Smooth muscle cell of the brain vasculature (primary cell): ENCODE measurements at regions not wholly inside any gene's neighbourhood (a gene's known extent, or its start where the extent isn't known, plus 50 kb on each side); places are given as distances from the start of the nearest gene placed in this dataset.

Experiments
- DNase-seq: peaks from one replicate; pipeline ENCODE4 v3.0.0-alpha.2; 2012; ENCODE audit warnings: low read depth, low spot score

DNA sequence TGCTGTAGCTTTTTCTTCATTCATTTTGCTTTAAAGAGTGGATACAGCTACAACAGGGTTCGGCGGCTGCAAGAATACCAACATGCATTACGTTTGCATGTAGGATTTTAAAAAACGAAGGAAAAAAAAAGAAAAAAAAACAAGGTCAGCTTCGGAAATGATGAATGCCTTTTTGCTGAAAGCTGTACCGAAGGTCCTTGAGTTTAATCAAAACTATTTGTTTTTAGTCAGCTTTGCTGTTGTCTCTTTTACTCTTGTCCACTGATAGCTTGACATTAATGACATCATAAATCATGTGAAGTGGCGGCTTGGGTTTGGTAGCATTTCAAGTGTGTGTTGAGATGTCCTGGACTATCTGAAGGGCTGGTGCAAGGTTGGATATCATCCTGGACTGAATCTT lies 779.1 kb downstream of the NR2F1-AS1 start:
- no peak for DNase-seq

DNA sequence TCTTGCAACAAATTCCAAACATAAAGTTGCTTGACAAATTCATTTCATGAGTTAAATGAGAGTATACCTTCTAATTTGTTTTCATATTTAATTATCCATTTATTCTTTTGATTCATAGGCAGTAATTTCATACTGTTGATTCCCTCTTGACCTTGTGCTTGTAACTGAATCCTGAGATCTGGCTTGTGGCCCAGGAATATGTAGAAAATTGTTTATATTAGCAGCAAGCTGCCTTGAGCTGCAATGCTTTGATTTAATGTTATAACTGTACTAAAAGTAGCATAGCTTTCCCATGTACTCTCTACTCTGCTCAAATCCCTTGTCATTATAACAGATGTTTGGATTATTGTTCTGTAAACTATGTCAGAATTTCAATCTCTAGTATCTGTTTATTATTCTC lies 780.7 kb downstream of the NR2F1-AS1 start:
- peak; percentile 78 for DNase-seq

DNA sequence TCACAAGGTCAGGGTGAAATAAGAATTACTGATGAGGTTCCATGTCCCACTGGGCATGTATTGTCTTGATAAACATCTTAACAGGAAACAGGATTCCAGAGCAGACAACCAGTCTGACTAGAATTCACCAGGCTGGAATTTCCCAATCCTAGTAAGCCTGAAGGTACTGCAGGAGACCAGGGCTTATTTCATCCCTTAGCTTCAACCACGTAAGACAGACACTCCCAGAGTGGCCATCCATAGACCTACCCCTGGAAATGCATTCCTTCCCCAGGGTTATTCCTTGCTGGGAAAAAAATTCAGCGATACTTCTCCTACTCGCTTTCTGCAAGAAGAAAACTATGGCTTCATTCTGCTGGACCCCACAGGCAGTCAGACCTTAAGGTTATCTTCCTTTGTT lies 785.4 kb downstream of the NR2F1-AS1 start:
- no peak for DNase-seq

DNA sequence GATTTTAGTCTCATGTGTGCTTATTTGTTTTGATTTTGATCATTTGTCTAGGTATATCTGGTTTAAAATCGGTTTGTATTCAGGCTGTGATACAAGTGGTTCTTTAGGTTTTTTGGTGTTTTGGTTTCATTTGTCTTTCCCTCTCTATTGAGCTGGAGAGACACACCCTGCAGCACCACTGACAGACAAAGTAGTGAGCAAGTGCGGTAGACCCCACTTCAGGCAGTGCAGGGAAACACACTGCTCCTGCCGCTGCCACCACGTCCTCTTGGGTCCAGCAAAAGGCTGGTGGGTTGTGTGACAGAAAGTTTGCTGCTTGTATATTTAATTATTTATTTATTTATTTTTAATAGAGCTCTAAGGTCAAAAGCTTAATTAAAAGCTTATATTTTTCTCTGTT lies 801.0 kb downstream of the NR2F1-AS1 start:
- no peak for DNase-seq

DNA sequence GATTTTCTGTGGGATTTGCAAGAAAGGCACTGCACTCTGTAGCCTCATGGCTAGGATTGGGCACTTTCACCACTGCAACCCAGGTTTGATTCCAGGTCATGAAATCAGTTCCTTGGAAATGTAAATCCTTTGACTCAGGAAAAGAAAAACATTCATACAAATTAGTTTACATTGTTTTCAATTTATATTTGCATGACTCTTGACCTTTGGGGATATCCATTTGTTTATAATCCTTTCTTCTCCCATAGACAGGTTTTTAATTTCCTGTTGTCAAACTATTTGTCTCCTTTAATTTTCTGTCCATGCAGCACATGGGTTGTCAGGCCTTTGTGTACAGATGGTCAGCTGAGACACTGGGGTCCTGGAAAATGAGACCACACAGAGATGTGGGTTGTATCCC lies 801.5 kb downstream of the NR2F1-AS1 start:
- DNase-seq, result no peak

DNA sequence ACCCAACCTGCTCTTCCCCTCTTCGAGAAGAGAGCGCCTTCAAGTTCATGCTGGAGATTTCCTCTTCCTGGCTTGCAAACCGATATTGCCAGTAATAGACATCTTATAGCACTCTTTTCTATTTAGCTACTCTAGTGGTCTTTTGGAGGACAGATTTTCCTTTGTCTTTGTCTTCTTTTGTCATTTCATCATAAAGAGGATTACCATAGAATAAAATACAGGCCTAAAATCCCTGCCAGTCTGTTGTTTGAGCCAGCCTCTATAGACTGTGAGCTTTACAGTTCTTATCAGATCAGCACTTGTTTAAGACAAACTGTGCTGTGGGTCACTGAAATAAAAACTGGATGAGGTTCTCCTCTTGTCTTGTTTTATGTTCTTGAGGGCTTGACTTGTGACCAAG lies 802.8 kb downstream of the NR2F1-AS1 start:
- no peak for DNase-seq

DNA sequence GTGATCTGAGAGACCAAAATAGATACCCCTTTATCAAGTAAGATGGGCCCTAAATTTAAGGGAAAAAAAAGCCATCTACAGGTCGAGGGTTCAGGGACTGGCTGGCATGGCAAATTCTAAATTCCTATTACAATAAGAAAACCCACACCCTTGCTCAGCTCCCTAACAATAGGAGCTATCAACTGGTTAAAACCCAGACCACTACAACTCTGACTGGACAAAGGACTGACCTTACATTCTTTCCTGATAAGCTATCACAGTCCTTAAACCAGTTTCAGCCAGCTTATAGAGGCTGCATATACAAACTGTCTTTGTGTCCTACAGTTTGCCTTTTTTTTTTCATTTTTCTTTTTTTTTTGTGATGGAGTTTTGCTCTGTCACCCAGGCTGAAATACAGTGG lies 803.6 kb downstream of the NR2F1-AS1 start:
- DNase-seq, result no peak

DNA sequence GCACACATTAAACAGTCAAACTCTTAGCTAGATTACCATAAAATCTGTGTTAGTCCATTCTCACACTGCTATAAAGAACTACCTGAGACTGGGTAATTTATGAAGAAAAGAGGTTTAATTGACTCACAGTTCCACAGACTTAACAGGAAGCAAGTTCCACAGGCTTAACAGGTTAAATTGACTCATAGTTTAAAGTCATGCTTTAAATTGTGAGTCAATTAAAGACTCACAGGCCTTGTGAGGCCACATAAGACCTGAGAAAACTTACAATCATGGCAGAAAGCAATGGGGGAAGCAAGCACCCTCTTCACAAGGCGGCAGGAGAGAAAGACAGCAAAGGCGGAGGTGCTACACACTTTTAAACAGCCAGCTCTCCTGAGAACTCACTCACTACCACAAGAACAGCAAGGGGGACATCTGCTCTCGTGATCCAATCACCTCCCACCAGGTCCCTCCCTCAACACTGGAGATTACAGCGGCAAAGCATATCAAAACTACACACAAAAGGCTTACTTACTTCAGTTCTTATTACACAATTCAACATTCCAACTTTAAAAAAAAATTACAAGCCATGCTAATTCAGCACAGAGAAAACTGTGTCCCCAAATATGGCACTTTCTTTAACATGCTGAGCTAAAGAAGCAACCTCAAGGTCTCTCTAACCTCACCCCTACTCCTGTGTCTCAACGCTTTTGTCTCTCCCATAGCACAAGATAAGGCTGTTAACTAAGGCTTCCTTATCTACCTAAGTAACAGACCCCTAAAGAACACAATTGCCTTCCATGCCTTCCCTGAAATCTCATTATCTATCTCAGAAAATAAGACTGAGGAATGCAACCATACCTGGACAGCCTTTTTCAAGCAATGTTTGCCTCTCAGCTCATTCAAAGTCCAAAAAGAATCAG lies 805.1 kb downstream of the NR2F1-AS1 start:
- DNase-seq, result no peak

DNA sequence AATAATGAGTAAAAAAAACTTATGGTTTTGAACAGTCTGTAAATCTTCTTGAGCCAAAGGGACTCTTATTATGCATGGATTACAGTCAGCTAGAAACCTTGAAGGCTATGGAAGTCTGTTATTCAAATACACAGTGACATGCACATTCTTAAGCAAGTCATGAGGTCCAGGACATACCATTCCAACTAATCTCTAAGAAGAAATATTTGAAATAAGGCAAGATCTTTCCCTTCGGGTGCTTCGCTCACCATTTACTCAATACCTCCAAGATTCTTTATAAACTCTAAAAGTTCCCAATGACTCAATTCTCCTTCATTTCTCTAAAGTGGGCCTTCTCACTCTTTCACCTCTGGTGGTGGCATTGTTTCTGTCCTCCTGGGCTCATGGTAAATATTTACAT lies 811.0 kb downstream of the NR2F1-AS1 start:
- no peak for DNase-seq

DNA sequence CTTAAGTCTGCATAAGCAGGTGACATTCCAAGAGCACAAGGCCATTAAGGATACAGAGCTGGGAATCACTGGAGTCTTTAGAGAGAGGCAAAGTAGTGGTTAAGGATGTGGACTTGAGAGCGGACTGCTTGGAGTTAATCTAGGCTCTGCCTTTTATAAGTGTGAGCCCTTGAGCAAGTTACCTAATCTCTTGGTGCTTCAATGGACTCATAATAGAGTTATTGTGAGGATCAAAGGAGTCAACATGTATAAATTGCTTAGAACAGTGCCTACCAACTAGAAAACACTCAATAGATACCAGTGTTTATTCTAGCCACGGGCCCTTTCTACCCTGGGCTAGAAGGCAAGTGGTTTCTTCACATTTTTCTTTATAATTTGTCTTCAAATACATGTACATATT lies 819.4 kb downstream of the NR2F1-AS1 start:
- DNase-seq, result no peak

DNA sequence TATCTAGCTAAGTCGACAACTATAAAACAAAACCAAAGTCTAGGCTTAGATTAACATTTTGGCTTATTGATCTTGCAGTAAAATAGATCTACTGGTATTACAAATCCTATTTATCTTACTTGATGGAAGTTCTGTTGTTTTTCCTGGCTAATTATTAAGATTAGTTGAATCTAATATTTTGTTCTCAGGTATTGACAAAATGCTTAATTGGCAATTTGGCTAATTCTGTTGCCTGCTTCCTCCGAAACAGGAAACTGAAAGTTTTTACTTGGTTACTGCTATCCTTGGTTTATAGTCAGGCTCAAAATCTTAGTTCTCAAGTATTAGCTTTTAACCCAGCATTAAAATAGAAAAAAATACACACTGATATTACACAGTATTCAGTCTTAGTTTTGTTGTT lies 820.5 kb downstream of the NR2F1-AS1 start:
- DNase-seq, result no peak

DNA sequence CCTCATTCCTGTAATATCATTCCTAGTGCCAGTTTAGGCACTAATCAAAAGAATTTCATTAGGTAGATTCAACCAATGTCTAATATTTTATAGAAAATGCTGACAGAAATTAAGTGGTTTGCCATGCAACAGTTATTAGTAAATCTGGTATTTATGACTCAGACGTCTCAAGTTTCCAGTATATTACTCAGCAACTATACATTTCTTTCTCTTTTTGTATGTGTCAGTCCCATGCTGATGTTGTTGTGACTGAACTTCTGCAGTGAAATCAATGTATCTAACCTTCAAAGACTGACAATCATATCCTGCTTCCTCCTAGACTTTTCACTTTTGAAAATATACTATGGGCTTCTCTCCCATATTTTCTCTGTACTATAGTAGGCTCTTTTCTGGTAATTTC lies 822.5 kb downstream of the NR2F1-AS1 start:
- no peak for DNase-seq

DNA sequence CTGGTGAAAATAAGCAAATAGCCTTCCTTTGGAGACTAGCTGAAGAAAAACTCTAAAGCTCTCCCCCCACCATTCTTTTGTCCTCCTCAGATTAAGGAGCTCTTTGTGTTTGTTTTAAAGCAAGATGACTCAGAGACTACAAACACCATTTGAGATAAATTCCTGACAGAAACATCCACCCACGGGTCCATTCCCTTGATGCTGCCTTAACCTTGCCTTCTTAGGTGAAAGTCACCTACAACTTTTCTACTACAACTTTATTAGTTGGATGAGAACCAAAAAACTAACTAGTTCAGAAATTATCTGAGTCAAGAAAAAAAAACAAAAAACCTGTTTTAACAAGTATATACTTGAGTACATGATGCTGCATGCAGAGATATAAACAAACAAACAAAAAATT lies 831.1 kb downstream of the NR2F1-AS1 start:
- DNase-seq, result peak; percentile 36

DNA sequence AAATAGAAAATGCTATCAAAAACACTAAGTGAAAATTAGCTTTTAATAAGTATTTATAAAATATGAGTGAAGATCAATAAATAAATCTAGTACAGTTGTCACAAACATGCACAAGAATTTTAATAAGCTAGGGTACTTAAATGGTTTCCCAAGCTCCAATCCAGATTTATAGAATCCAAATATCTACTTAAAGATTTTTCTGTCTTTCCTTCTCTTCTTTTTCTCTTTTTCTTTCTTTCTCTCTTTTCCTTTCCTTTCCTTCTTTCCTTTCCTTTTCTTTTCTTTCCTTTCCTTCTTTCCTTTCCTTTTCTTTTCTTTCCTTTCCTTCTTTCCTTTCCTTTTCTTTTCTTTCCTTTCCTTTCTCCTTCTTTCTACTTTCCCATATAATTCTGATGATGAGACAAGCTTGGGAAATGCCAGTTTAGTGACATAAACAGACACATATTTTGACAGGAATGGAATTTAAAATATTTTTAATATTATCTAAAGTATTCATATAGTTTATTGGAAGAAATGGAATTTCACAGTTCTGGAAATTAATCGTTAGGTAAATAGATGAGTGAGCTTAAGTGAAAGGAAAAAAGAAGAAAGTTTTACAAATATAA lies 832.8 kb downstream of the NR2F1-AS1 start:
- no peak for DNase-seq

DNA sequence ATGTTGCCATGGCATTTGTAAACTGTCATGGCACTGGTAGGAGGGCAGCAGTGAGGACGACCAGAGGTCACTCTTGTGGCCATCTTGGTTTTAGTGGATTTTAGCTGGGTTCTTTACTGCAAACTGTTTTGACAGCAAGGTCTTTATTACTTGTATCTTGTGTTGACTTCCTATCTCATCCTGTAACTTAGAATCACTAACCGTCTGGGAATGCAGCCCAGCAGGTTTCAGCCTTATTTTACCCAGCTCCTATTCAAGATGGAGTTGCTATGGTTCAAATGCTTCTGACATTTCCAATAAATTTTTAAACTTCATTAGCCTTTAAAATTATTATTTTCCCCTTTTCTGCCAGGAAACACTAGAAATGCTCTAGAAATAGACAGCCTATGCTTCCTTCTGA lies 839.1 kb downstream of the NR2F1-AS1 start:
- DNase-seq, result no peak

DNA sequence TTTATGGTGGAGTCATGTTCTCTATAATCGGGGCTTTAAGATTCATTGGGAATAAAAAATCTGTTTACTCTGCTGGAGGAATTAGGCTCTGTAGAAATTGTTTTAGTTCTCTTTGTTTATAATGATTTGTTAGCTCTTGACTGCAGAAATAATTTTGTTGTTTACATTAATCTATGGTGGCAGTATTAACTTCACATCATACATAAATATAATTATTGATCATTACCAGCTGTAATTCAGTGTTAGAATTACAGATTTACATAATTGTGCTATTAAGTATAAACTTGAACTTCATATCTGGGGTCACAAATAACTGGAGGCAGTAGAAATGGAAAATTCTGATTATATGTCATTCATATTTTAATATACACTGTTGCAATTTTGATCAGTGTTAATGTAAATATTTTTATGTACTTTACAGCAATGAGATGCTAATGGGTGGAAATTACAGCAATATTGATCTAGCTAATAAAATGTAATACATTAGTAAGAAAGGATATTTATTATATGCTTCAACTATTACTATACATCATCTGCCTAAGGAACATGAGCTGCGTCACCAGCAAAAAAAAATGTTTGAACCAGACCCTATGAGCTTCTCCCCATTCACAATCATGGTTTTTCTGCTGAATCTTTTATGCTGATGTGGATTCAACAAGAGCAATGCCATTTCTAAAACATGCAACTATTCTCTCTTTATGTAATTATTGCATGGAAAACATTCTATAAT lies 846.6 kb downstream of the NR2F1-AS1 start:
- DNase-seq, result no peak

DNA sequence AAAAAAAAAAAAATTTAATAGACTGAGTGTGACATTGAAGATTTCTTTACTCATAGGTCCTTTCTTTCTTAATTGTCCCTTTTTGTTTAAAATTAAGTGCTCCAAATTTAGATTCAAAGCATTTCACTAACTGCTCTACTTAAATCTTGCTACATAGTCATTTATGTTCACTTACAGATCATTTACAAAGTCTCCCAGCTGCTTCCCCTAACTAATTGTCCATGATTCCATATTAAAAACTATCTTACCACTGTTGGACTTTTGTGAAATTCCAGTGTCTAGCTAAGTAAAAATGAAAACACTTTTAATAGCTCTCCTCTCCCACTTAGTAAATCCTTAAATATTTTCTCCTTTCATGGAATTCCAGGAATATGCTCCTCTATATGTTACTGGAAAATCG lies 850.5 kb downstream of the NR2F1-AS1 start:
- no peak for DNase-seq

DNA sequence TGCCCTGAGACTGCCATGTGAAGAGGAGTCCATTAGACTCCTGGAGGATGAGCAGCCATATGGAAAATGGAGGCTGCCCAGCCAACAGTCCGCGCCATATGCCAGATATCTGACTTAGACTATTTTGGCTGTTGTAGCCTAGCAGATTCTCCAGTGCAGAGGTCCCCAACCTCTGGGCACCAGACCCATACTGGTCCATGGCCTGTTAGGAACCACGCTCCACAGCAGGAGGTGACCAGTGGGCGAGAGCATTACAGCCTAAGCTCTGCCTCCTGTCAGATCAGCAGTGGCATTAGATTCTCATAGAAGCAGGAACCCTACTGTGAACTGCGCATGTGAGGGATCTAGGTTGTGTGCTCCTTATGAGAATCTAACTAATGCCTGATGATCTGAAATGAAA lies 851.9 kb downstream of the NR2F1-AS1 start:
- DNase-seq, result no peak

DNA sequence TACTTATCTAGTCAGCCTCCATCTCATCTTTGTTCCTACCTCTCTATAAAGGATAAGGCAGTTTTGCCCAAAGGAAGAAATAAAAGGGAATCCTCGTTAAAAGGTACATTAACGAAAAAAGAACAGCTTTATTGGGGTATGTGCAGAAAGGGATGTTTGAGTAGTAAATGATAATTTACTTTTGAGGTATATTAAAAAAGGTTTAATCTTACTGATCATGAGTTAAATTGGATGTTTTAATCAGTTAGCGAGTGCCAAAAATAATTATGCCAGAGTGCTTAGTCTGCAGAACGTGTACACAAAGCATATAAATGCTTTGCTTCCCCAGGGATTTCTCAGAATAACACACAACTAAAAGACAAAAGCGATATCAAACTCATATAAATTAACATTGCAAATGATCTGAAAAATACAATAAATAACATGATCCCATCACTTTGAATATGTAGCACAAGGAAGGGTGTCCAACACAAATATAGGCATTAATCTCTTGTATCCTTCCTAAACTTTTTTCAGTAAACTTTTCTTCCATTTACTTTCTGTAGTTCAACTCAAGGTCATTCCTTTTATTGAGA lies 865.0 kb downstream of the NR2F1-AS1 start:
- no peak for DNase-seq

DNA sequence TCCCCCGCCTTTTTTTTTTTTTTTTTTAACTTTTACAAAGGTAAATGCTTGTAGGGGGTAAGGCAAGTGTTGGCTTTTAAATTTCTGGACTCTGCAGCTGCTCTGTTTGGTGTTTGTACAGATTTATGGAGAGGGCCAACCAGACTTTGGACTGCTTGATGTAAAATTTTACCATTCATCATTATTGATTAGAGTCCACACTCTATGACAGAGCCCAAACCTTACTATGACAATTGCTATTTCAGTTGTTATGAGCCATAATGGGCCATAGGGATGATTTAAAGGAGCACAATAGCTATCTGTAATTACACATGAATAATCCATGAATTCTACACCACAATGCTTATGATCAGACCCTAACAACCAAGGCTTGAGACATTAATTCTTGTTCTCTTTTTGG lies 867.2 kb downstream of the NR2F1-AS1 start:
- DNase-seq, result no peak

DNA sequence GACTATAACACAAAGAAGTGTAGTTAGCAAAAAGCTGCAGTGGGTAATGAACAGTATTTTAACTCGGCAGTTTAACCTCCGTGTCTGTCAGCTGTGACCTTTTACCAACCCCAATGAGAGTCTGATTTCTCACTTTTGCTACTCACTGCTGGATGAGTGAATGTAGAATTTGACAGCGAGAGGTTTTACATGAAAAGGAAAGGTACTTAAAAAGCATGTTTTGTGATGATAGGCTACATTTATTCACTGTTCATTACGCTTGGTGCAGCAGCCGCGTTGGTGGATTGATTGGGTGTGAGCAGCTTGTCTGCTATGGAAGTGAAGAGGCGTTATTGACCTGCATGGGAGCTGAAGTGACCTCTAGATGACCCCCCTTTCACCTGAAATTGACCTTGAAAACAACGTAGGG lies 867.7 kb downstream of the NR2F1-AS1 start:
- no peak for DNase-seq

DNA sequence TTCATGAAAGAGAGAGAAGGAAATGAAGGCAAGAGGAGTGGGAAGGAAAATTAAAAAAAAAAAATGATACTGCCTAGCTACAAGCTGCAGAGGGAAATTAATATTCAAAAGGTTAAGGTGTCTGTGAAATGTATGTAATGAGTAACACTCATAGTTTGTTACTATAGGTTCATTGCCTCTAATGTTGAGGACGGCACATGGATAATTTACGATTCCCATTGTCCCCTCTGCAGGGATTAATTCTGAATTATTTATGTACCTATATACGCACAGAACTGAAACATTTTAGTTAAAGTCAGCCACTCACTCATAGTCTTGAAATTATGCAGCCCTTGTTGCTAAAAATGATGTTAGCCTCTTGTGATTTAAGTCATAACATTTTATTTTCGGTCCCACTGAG lies 869.1 kb downstream of the NR2F1-AS1 start:
- DNase-seq, result no peak
